GM20000 (cell line): ENCODE measurements at regions not wholly inside any gene's neighbourhood (a gene's known extent, or its start where the extent isn't known, plus 50 kb on each side); places are given as distances from the start of the nearest gene placed in this dataset.
A peak's percentile ranks its signal among the peaks of the same experiment; 100 is the strongest.

ENCODE experiments used
- DNase-seq: peaks from one replicate; pipeline ENCODE4 v3.0.0; 2012; ENCODE audit warnings: low spot score
- TF ChIP-seq, protein P1 (sequence below): IDR thresholded peaks from 2 replicates; pipeline ENCODE4 v1.5.1; 2012; ENCODE audit warnings: mild to moderate bottlenecking, control low read depth; ENCODE audit errors: extremely low read depth, missing control alignments

DNA sequence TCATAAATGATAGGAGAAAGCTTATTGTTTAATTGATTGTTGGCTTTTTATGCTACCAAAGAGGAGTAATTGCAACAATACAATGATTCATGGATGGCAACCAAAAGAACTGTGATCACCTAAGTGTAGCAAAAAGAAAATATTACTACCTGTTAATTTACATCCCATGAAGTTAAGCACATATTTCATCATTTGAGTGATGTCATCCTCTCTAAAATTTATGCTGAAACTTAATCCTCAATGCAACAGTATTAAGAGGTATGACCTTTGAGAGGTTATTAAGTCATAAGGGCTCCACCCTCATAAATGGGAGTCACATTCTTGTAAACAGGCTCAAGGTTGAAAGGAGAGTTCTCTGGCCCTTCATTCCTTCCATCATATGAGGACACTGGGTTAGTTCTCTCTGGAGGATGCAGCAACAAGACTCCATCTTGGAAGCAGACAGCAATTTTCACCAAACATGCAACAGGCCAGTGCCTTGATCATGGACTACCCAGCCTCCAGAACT, 190.6 kb upstream of the GRIK2 start:
- TF ChIP-seq, protein P1, sequence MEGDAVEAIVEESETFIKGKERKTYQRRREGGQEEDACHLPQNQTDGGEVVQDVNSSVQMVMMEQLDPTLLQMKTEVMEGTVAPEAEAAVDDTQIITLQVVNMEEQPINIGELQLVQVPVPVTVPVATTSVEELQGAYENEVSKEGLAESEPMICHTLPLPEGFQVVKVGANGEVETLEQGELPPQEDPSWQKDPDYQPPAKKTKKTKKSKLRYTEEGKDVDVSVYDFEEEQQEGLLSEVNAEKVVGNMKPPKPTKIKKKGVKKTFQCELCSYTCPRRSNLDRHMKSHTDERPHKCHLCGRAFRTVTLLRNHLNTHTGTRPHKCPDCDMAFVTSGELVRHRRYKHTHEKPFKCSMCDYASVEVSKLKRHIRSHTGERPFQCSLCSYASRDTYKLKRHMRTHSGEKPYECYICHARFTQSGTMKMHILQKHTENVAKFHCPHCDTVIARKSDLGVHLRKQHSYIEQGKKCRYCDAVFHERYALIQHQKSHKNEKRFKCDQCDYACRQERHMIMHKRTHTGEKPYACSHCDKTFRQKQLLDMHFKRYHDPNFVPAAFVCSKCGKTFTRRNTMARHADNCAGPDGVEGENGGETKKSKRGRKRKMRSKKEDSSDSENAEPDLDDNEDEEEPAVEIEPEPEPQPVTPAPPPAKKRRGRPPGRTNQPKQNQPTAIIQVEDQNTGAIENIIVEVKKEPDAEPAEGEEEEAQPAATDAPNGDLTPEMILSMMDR: no peak
- DNase-seq: no peak

DNA sequence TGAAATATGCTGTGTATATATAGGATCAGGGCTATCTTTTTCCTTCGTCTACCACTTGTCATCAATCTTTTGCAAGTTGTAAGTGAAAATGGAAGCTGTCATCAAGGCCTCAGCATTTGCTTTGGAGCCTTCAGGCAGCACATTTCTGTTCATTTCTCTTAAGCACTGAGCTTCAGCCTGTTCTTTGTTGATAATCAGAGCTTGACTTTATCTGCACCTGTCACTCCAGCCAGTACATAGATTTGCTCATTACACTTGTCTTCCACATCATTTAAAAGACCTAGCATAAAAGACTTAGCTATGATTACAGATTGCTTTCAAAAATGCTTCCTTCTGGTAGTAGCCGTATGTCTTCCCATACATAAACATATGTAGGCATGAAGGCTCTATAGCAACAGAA, 189.8 kb upstream of the GRIK2 start:
- DNase-seq: no peak
- TF ChIP-seq, protein P1: no peak

DNA sequence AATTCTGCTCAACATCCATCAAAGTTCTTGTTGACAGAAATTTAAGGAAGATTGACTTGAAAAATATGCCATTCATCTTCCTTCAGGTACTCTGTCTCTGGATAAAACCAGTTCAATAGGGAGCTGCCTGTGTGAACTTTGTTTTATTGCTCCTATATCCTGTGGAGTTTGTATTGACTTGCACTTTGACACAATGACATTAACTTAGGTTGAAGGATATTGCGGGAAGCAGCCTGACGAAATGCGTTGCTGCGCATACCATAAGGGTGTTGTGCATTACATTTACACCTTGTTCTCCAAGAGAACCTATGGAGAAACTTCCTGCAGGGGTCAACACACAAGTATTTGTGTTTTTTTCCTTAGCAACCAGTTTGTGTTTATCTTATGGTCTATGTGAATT, 185.4 kb upstream of the GRIK2 start:
- TF ChIP-seq, protein P1: no peak
- no peak for DNase-seq

DNA sequence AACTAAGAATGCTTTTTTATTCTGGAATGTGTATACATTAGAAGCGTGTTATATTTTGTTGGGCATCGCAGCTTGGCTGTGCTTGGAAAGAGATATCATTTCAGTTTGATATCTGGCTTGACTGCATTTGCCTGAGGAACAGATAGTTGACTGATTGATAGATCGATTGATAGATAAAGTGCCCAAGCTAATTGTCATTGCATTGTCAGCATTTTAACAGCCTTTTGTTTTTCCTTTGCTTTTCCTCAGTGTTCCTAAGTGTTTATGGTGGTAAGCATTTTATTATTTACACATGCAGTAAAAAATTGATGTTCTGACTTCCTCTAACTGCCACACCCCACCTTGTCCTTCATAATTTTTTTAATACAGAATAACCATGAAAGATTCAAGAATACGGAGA, 180.9 kb upstream of the GRIK2 start:
- TF ChIP-seq, protein P1: no peak
- DNase-seq: no peak

DNA sequence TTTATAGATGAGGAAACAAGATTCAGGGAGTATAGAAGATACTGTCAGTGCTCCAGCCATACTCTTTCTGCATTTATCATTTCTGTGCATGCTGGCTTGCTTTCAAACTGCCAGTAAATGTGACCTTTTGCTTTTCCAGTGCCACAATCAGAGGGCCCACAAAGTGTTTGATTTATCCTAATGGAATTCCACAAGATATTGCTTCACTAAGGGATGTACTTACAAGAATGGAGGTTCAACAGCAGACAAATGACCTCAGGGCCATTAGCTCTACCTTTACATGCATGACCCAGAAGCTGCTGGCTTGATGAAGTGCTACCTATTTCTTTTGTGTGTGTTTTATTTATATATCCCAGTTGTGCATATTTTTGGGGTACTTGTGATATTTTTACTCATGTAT, 171.5 kb upstream of the GRIK2 start:
- TF ChIP-seq, protein P1: no peak

DNA sequence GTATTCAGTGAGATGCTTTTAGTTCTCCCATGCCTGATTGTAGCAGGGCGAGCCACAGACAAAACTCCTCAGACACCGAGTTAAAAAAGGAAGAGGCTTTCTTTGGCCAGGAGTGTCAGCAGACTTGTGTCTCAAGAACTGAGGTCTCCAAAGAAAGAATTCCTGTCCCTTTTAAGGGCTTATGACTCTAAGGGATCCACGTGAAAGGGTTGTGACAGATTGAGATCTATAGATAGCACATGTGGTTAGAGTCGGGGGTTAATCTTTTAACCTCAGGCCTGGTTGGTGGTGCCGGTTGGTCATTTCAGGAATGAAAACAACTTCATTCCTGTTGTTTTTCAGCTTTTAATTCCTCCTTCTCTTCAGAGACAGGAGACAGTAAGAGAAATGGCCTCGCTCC, 168.8 kb upstream of the GRIK2 start:
- DNase-seq: no peak
- TF ChIP-seq, protein P1: no peak

More for the DNA sequence above, 171.5 kb upstream of the GRIK2 start:
- no peak for DNase-seq

DNA sequence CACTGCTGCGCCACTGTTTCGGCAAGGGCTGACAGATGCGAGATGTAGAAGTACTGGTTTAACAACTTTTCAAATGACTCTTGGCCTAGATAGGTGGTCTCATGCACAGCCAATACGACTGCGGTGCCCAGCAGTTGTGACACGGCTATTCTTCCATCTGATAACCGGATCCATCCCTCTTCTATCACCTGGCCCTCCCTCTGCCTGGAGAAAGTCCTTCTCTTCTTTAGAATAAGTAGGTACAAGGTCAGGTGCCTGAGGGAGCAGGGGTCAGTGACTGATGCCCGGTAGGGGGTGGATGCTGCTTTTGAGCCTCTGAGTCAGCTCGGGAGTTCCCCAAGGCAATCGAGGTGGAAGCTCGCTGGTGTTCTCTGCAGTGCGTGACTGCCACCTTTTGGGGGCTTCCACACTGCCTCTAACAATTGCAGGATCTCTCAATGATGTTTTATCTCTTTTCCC, 166.8 kb upstream of the GRIK2 start:
- peak; percentile 2 for DNase-seq

More for the DNA sequence above, 166.8 kb upstream of the GRIK2 start:
- TF ChIP-seq, protein P1: peak; percentile 45
